ENCODE measurements at regions not wholly inside any gene's neighbourhood (a gene's known extent, or its start where the extent isn't known, plus 50 kb on each side); places are given as distances from the start of the nearest gene placed in this dataset.

DNA sequence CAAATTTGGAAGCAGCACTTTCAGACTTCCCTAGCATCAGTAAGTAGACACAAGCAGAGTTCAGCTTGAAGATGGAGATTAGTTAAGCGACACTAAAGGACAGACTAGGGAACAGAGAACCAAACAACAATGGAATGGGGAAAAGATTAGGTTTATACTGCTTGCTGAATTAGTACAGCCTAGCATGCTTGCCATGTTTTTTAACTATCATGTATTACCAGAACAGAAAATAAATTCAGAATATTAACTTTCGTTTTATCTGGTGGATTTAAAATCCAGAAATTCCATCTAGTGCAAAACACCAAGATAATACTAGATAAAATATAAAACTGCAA lies 451.5 kb upstream of the SLC10A2 start:
- no peak overlapping the region for H3K4me3 Mint-ChIP-seq (ENCODE audit: unreplicated experiment)
- no peaks in the 10 kb centered on the region for H3K27me3 Mint-ChIP-seq (ENCODE audit: low read depth)
- H3K36me3 Mint-ChIP-seq (ENCODE audit: low read depth), result no peaks in the 10 kb centered on the region
- TF ChIP-seq, protein P1, sequence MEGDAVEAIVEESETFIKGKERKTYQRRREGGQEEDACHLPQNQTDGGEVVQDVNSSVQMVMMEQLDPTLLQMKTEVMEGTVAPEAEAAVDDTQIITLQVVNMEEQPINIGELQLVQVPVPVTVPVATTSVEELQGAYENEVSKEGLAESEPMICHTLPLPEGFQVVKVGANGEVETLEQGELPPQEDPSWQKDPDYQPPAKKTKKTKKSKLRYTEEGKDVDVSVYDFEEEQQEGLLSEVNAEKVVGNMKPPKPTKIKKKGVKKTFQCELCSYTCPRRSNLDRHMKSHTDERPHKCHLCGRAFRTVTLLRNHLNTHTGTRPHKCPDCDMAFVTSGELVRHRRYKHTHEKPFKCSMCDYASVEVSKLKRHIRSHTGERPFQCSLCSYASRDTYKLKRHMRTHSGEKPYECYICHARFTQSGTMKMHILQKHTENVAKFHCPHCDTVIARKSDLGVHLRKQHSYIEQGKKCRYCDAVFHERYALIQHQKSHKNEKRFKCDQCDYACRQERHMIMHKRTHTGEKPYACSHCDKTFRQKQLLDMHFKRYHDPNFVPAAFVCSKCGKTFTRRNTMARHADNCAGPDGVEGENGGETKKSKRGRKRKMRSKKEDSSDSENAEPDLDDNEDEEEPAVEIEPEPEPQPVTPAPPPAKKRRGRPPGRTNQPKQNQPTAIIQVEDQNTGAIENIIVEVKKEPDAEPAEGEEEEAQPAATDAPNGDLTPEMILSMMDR (IDR thresholded peaks at IDR 0.05), result no peak
- H3K9me3 Mint-ChIP-seq (ENCODE audit: low read depth), result no peaks in the 10 kb centered on the region
- DNase-seq (ENCODE audit: low spot score), result no peak
- H3K4me1 Mint-ChIP-seq (ENCODE audit: low read depth), result no peaks in the 10 kb centered on the region
- H3K27ac Mint-ChIP-seq (ENCODE audit: unreplicated experiment), result no peak overlapping the region

DNA sequence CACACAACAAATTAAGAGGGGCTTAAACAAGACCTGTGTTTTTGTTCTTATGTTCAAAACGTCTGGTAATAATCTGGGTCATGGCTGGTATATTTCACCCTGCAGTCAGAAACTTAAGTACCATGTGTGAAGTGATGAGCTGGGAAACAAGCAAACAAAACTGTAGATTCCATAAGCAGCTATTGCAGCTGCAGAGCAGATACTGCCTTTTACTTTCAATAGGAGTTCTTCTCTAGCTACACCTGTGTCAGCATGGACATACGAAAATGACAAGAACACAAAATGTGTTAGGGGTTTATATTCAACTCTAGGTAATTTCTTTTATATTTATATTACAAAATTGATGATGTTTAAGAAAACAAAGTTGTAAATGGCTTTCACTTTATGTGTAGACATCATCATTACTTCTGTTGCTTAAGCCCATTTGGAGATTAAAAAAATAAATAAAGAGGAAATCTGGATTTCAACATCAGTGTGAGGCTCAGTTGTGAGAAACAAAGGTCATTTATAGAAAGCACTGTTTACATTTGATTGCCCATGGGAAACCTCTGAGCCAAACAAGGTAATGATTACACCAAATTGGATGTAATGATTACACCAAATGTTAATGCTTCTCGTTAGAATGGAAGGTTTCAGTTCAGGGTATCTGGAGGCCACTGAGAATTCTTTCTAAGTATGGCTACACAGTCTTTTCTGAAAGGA lies 451.0 kb upstream of the SLC10A2 start:
- H3K4me3 Mint-ChIP-seq (ENCODE audit: unreplicated experiment), result no peak overlapping the region
- no peaks in the 10 kb centered on the region for H3K27me3 Mint-ChIP-seq (ENCODE audit: low read depth)
- no peaks in the 10 kb centered on the region for H3K9me3 Mint-ChIP-seq (ENCODE audit: low read depth)
- H3K36me3 Mint-ChIP-seq (ENCODE audit: low read depth), result no peaks in the 10 kb centered on the region
- DNase-seq (ENCODE audit: low spot score), result no peak
- no peaks in the 10 kb centered on the region for H3K4me1 Mint-ChIP-seq (ENCODE audit: low read depth)
- H3K27ac Mint-ChIP-seq (ENCODE audit: unreplicated experiment), result no peak overlapping the region
- TF ChIP-seq, protein P1 (IDR thresholded peaks at IDR 0.05), result no peak

DNA sequence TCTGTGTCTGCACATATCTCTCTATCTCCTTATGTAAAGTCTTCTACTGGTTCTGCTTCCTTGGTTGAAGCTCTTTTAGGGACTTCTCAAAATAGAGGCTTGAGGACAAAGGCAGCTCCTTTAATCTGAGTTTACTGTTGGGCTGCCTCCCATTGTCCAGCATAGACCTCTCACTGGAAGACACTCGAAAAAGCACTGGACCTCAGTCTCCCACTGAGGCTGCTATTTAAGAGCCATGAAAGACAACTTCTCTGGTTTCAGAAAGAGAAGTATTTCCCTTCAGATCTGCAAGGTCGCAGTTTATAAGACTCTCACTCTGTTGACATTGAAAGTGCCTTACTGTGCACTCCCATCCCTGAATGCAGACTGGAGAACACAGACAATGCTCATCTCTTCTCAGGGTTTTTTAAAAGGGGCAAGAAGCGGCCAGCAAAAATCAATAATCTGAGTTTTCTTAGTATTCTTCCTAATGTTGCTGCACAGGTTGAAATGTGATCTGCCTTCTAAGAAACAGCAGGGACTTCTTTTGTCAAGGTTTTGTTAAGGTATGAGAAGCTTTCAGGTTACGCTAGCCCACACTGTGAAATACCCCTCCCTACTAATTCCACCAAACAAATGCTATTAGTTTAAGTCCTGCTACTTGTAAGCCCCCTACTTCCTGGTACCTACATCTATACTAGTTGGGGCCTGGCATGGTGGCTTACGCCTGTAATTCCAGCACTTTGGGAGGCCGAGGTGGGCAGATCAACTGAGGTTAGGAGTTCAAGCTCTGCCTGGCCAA lies 450.0 kb upstream of the SLC10A2 start:
- no peak for DNase-seq (ENCODE audit: low spot score)
- Mint-ChIP-seq H3K27ac (ENCODE audit: unreplicated experiment) (no peak overlapping the region), H3K4me3 (ENCODE audit: unreplicated experiment) (no peak overlapping the region), H3K9me3 (ENCODE audit: low read depth) (no peaks in the 10 kb centered on the region), H3K4me1 (ENCODE audit: low read depth) (no peaks in the 10 kb centered on the region), H3K36me3 (ENCODE audit: low read depth) (no peaks in the 10 kb centered on the region), H3K27me3 (ENCODE audit: low read depth) (no peaks in the 10 kb centered on the region)
- TF ChIP-seq, protein P1 (IDR thresholded peaks at IDR 0.05), result no peak

DNA sequence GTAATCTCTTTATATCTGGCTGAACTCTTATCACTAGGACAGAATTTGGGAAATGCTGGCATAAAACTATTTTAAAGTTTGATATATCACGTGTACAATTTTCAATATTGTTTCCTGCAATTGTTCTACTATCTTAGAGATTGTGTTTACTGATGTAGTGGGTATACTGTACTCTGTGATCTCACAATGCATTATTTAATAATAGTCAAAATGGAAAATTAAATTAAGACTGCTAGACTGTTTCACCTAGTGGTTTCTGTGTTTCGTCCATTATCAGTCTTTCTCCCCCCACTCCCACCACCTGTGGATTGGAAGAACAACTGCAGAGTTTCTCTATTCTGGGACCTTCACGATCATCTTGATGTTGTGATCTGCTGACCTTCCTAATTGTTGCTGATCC lies 449.2 kb upstream of the SLC10A2 start:
- TF ChIP-seq, protein P1 (IDR thresholded peaks at IDR 0.05), result no peak
- H3K27ac Mint-ChIP-seq (ENCODE audit: unreplicated experiment), result no peak overlapping the region

DNA sequence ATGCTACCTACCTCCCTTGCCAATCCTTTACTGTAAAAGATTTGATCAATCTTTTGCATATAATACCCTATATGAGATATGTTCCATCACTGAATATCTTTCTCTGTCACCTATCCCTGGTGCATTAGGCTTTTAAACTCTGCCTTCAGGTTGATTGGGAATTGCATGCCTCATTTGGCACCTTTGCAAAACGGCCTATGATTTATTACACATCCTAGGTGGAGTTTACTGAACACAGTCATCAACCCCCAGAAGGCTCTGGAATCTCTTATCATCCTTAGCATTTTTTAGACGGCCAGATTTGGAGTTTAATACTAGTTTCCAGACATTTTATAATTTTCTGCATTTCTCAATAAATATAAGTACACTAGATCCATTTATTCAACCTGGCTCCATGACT lies 448.4 kb upstream of the SLC10A2 start:
- Mint-ChIP-seq H3K36me3 (ENCODE audit: low read depth) (no peaks in the 10 kb centered on the region), H3K4me3 (ENCODE audit: unreplicated experiment) (no peak overlapping the region), H3K27ac (ENCODE audit: unreplicated experiment) (no peak overlapping the region), H3K27me3 (ENCODE audit: low read depth) (no peaks in the 10 kb centered on the region), H3K9me3 (ENCODE audit: low read depth) (no peaks in the 10 kb centered on the region), H3K4me1 (ENCODE audit: low read depth) (no peaks in the 10 kb centered on the region)
- TF ChIP-seq, protein P1 (IDR thresholded peaks at IDR 0.05), result no peak
- no peak for DNase-seq (ENCODE audit: low spot score)

More for the DNA sequence above, 449.2 kb upstream of the SLC10A2 start:
- no peak for DNase-seq (ENCODE audit: low spot score)
- Mint-ChIP-seq H3K9me3 (ENCODE audit: low read depth) (no peaks in the 10 kb centered on the region), H3K4me1 (ENCODE audit: low read depth) (no peaks in the 10 kb centered on the region), H3K4me3 (ENCODE audit: unreplicated experiment) (no peak overlapping the region), H3K27me3 (ENCODE audit: low read depth) (no peaks in the 10 kb centered on the region), H3K36me3 (ENCODE audit: low read depth) (no peaks in the 10 kb centered on the region)

Data from chondrocyte (in vitro differentiated cells).